ENCODE measurements at regions not wholly inside any gene's neighbourhood (a gene's known extent, or its start where the extent isn't known, plus 50 kb on each side); places are given as distances from the start of the nearest gene placed in this dataset.

GRCh38 chr11:45085646-45086501 lies 60.6 kb upstream of the PRDM11 start:
- no peaks in the 10 kb centered on the region for H3K27me3 ChIP-seq (ENCODE audit: insufficient read depth, low read length)
- no peak overlapping the region for H3K4me3 ChIP-seq (ENCODE audit: low read length)

GRCh38 chr11:45086526-45086925 lies 59.9 kb upstream of the PRDM11 start:
- H3K9me3 ChIP-seq (ENCODE audit: insufficient read depth, low read depth, low read length): no peaks in the 10 kb centered on the region
- peaks cover 38% of the 10 kb centered on the region for H3K4me1 ChIP-seq (ENCODE audit: insufficient read depth, low read length)
- H3K27me3 ChIP-seq (ENCODE audit: insufficient read depth, low read length): no peaks in the 10 kb centered on the region
- H3K9ac ChIP-seq (ENCODE audit: low read depth, low read length): no peak overlapping the region
- H3K36me3 ChIP-seq (ENCODE audit: insufficient read depth, low read depth, low read length): no peaks in the 10 kb centered on the region
- no peak overlapping the region for H3K27ac ChIP-seq (ENCODE audit: low read length)
- H3K4me3 ChIP-seq (ENCODE audit: low read length): no peak overlapping the region

More at GRCh38 chr11:45085646-45086501, 60.6 kb upstream of the PRDM11 start:
- no peak overlapping the region for H3K27ac ChIP-seq (ENCODE audit: low read length)
- H3K9ac ChIP-seq (ENCODE audit: low read depth, low read length): no peak overlapping the region
- H3K9me3 ChIP-seq (ENCODE audit: insufficient read depth, low read depth, low read length): no peaks in the 10 kb centered on the region
- H3K36me3 ChIP-seq (ENCODE audit: insufficient read depth, low read depth, low read length): no peaks in the 10 kb centered on the region
- peaks cover 34% of the 10 kb centered on the region for H3K4me1 ChIP-seq (ENCODE audit: insufficient read depth, low read length)

GRCh38 chr11:45087086-45087899 lies 59.1 kb upstream of the PRDM11 start:
- Histone ChIP-seq H3K27ac (ENCODE audit: low read length) (no peak overlapping the region), H3K27me3 (ENCODE audit: insufficient read depth, low read length) (no peaks in the 10 kb centered on the region), H3K9ac (ENCODE audit: low read depth, low read length) (no peak overlapping the region), H3K9me3 (ENCODE audit: insufficient read depth, low read depth, low read length) (no peaks in the 10 kb centered on the region), H3K4me1 (ENCODE audit: insufficient read depth, low read length) (peaks cover 45% of the 10 kb centered on the region), H3K4me3 (ENCODE audit: low read length) (no peak overlapping the region), H3K36me3 (ENCODE audit: insufficient read depth, low read depth, low read length) (no peaks in the 10 kb centered on the region)

GRCh38 chr11:45087900-45088160 lies 58.6 kb upstream of the PRDM11 start:
- no peak overlapping the region for H3K9ac ChIP-seq (ENCODE audit: low read depth, low read length)
- H3K27ac ChIP-seq (ENCODE audit: low read length): no peak overlapping the region
- no peaks in the 10 kb centered on the region for H3K36me3 ChIP-seq (ENCODE audit: insufficient read depth, low read depth, low read length)
- H3K4me1 ChIP-seq (ENCODE audit: insufficient read depth, low read length): peaks cover 46% of the 10 kb centered on the region
- no peak overlapping the region for H3K4me3 ChIP-seq (ENCODE audit: low read length)
- no peaks in the 10 kb centered on the region for H3K27me3 ChIP-seq (ENCODE audit: insufficient read depth, low read length)
- H3K9me3 ChIP-seq (ENCODE audit: insufficient read depth, low read depth, low read length): no peaks in the 10 kb centered on the region

- Histone ChIP-seq H3K4me1 (ENCODE audit: insufficient read depth, low read length) (peaks cover 41% of the 10 kb centered on the region), H3K9ac (ENCODE audit: low read depth, low read length) (no peak overlapping the region)
These were observed 57.2 kb upstream of the PRDM11 start for GRCh38 chr11:45089251-45089650.

GRCh38 chr11:45089676-45090499 lies 56.6 kb upstream of the PRDM11 start:
- no peaks in the 10 kb centered on the region; the same call in 1 of the 2 replicates for H3K27me3 ChIP-seq (ENCODE audit: insufficient read depth, low read length)
- H3K9me3 ChIP-seq (ENCODE audit: insufficient read depth, low read depth, low read length): no peaks in the 10 kb centered on the region
- no peak overlapping the region for H3K27ac ChIP-seq (ENCODE audit: low read length)
- H3K36me3 ChIP-seq (ENCODE audit: insufficient read depth, low read depth, low read length): no peaks in the 10 kb centered on the region
- peaks cover 41% of the 10 kb centered on the region for H3K4me1 ChIP-seq (ENCODE audit: insufficient read depth, low read length)
- H3K4me3 ChIP-seq (ENCODE audit: low read length): no peak overlapping the region
- no peak overlapping the region for H3K9ac ChIP-seq (ENCODE audit: low read depth, low read length)

More at GRCh38 chr11:45089251-45089650, 57.2 kb upstream of the PRDM11 start:
- no peaks in the 10 kb centered on the region for H3K9me3 ChIP-seq (ENCODE audit: insufficient read depth, low read depth, low read length)
- H3K36me3 ChIP-seq (ENCODE audit: insufficient read depth, low read depth, low read length): no peaks in the 10 kb centered on the region
- no peaks in the 10 kb centered on the region for H3K27me3 ChIP-seq (ENCODE audit: insufficient read depth, low read length)
- H3K27ac ChIP-seq (ENCODE audit: low read length): no peak overlapping the region
- H3K4me3 ChIP-seq (ENCODE audit: low read length): no peak overlapping the region

- Histone ChIP-seq H3K27ac (ENCODE audit: low read length) (no peak overlapping the region), H3K4me1 (ENCODE audit: insufficient read depth, low read length) (peaks cover 37% of the 10 kb centered on the region)
These were observed 55.8 kb upstream of the PRDM11 start for GRCh38 chr11:45090607-45091006.

GRCh38 chr11:45091563-45092403 lies 54.7 kb upstream of the PRDM11 start:
- H3K4me1 ChIP-seq (ENCODE audit: insufficient read depth, low read length): peaks cover 30% of the 10 kb centered on the region
- H3K36me3 ChIP-seq (ENCODE audit: insufficient read depth, low read depth, low read length): no peaks in the 10 kb centered on the region
- H3K4me3 ChIP-seq (ENCODE audit: low read length): 0 out of 2 replicates have a peak overlapping the region, but pooled peaks have one; percentile 8
- no peak overlapping the region for H3K27ac ChIP-seq (ENCODE audit: low read length)
- H3K27me3 ChIP-seq (ENCODE audit: insufficient read depth, low read length): no peaks in the 10 kb centered on the region; the same call in 1 of the 2 replicates
- no peaks in the 10 kb centered on the region for H3K9me3 ChIP-seq (ENCODE audit: insufficient read depth, low read depth, low read length)
- H3K9ac ChIP-seq (ENCODE audit: low read depth, low read length): no peak overlapping the region; the same call in 1 of the 2 replicates

More at GRCh38 chr11:45090607-45091006, 55.8 kb upstream of the PRDM11 start:
- H3K9ac ChIP-seq (ENCODE audit: low read depth, low read length): no peak overlapping the region
- H3K36me3 ChIP-seq (ENCODE audit: insufficient read depth, low read depth, low read length): no peaks in the 10 kb centered on the region
- H3K27me3 ChIP-seq (ENCODE audit: insufficient read depth, low read length): no peaks in the 10 kb centered on the region; the same call in 1 of the 2 replicates
- no peaks in the 10 kb centered on the region for H3K9me3 ChIP-seq (ENCODE audit: insufficient read depth, low read depth, low read length)
- no peak overlapping the region for H3K4me3 ChIP-seq (ENCODE audit: low read length)

GRCh38 chr11:45092404-45092785 lies 54.0 kb upstream of the PRDM11 start:
- Histone ChIP-seq H3K9ac (ENCODE audit: low read depth, low read length) (no peak overlapping the region; the same call in 1 of the 2 replicates), H3K4me1 (ENCODE audit: insufficient read depth, low read length) (peaks cover 28% of the 10 kb centered on the region; the same call in 1 of the 2 replicates)

GRCh38 chr11:45092901-45093760 lies 53.3 kb upstream of the PRDM11 start:
- Histone ChIP-seq H3K9ac (ENCODE audit: low read depth, low read length) (no peak overlapping the region; the same call in 1 of the 2 replicates), H3K27ac (ENCODE audit: low read length) (no peak overlapping the region), H3K4me1 (ENCODE audit: insufficient read depth, low read length) (peaks cover 28% of the 10 kb centered on the region; the same call in 1 of the 2 replicates), H3K9me3 (ENCODE audit: insufficient read depth, low read depth, low read length) (no peaks in the 10 kb centered on the region), H3K4me3 (ENCODE audit: low read length) (no peak overlapping the region), H3K27me3 (ENCODE audit: insufficient read depth, low read length) (no peaks in the 10 kb centered on the region; the same call in 1 of the 2 replicates), H3K36me3 (ENCODE audit: insufficient read depth, low read depth, low read length) (no peaks in the 10 kb centered on the region)

More at GRCh38 chr11:45092404-45092785, 54.0 kb upstream of the PRDM11 start:
- Histone ChIP-seq H3K27me3 (ENCODE audit: insufficient read depth, low read length) (no peaks in the 10 kb centered on the region; the same call in 1 of the 2 replicates), H3K36me3 (ENCODE audit: insufficient read depth, low read depth, low read length) (no peaks in the 10 kb centered on the region), H3K9me3 (ENCODE audit: insufficient read depth, low read depth, low read length) (no peaks in the 10 kb centered on the region), H3K27ac (ENCODE audit: low read length) (no peak overlapping the region), H3K4me3 (ENCODE audit: low read length) (no peak overlapping the region)

Data from iPS-20b (cell line).